Transverse colon (tissue), 4 donors: ENCODE measurements at regions not wholly inside any gene's neighbourhood (a gene's known extent, or its start where the extent isn't known, plus 50 kb on each side); places are given as distances from the start of the nearest gene placed in this dataset.

Source experiments
- DNase-seq: peaks from one replicate; pipeline ENCODE4 v3.0.0-alpha.2; 2019
- H3K27ac ChIP-seq, 4 donors: fragments of 200-600 bp; sonication (generic); 2 replicates each; pipeline ENCODE4 v1.5.1; 2016 to 2018; ENCODE audit warnings: inconsistent platforms in 4 of 4
- H3K27me3 ChIP-seq: fragments of 200-600 bp; sonication (generic); 2 replicates; pipeline ENCODE4 v1.5.1; 2017; ENCODE audit warnings: inconsistent platforms
- H3K36me3 ChIP-seq, 4 donors: fragments of 200-600 bp; sonication (generic); 2 replicates each; pipeline ENCODE4 v1.5.1; 2017 to 2019; ENCODE audit warnings: inconsistent platforms in 4 of 4
- H3K4me1 ChIP-seq, 4 donors: fragments of 200-600 bp; sonication (generic); 2 replicates each; pipeline ENCODE4 v1.5.1; 2017 to 2020; ENCODE audit warnings: inconsistent platforms in 4 of 4
- H3K4me3 ChIP-seq, 4 donors: fragments of 200-600 bp; sonication (generic); 1 replicate in 1 of 4; 2 replicates in 3 of 4; pipeline versions ENCODE4 v1.5.1 to v1.6.1; 2017 to 2019; ENCODE audit warnings: inconsistent platforms in 4 of 4
- H3K9me3 ChIP-seq, 2 donors: fragments of 200-600 bp; sonication (generic); 2 replicates each; pipeline ENCODE4 v1.5.1; 2017 to 2019; ENCODE audit warnings: inconsistent platforms in 2 of 2
- EP300 ChIP-seq: sonication (generic); formaldehyde crosslinking; IDR thresholded peaks from one replicate; pipeline ENCODE4 v1.6.1; 2017; ENCODE audit warnings: antibody characterized with exemption, low read depth
- POLR2A ChIP-seq: fragments of 450-650 bp; IDR thresholded peaks from one replicate; pipeline ENCODE4 v1.6.1; 2016; ENCODE audit warnings: antibody characterized with exemption, mild to moderate bottlenecking, moderate library complexity
- POLR2AphosphoS5 ChIP-seq, 3 donors: sonication (generic); formaldehyde crosslinking; IDR thresholded peaks; one replicate each; pipeline ENCODE4 v1.6.1; 2016; ENCODE audit warnings: antibody characterized with exemption in 3 of 3
- WGBS, 2 donors: methylation state at CpG; one replicate each; pipeline ENCODE4 v1.1.5; 2018; ENCODE audit warnings: low coverage in 1 of 2; 5-methylcytosine and 5-hydroxymethylcytosine counted together
- in situ Hi-C, 4 donors: fragments of 200-750 bp; cut with MboI; loops; one replicate each; pipeline versions ENCODE4 v1.15.0 to v1.15.1; 2017; ENCODE audit warnings: low sequenced_read_pairs in 3 of 4, low pct_ligation_motif_present in 1 of 4, low pct_unique_long_range_greater_than_20kb in 1 of 4
- intact Hi-C: fragments of 100-400 bp; cut with DNase I; formaldehyde crosslinking; loops from one replicate; pipeline ENCODE4 v1.15.1; 2023; ENCODE audit warnings: low total_unique reads
- TF ChIP-seq, protein P1 (sequence below), 5 experiments: fragments of 200-600 bp in 3 of 5; fragments of 450-650 bp in 2 of 5; sonication (generic) in 3 of 5; IDR thresholded peaks; 1 replicate in 2 of 5; 2 replicates in 3 of 5; pipeline ENCODE4 v1.5.1; 2016 to 2017; ENCODE audit warnings: antibody characterized with exemption in 5 of 5, inconsistent platforms in 3 of 5, mild to moderate bottlenecking in 2 of 5, moderate library complexity in 1 of 5

GRCh38 chr1:194341587-194341986 is 1155.2 kb upstream of the B3GALT2 start:
- Histone ChIP-seq H3K27me3 (no peaks in the 10 kb centered on the region), H3K27ac (no peak overlapping the region), H3K4me3 (no peak overlapping the region), H3K9me3 (no peaks in the 10 kb centered on the region), H3K36me3 (no peaks in the 10 kb centered on the region), H3K4me1 (no peaks in the 10 kb centered on the region)
- 83 to 100% methylated on average over 1 of the region's 1 CpG for WGBS, 2 donors
- intact Hi-C loops (no loop called here), in situ Hi-C loops (no loop called here)
- DNase-seq = no peak
- TF ChIP-seq POLR2AphosphoS5 (IDR thresholded peaks at IDR 0.05) (no peak), EP300 (no peak), POLR2A (no peak)
- TF ChIP-seq, protein P1, sequence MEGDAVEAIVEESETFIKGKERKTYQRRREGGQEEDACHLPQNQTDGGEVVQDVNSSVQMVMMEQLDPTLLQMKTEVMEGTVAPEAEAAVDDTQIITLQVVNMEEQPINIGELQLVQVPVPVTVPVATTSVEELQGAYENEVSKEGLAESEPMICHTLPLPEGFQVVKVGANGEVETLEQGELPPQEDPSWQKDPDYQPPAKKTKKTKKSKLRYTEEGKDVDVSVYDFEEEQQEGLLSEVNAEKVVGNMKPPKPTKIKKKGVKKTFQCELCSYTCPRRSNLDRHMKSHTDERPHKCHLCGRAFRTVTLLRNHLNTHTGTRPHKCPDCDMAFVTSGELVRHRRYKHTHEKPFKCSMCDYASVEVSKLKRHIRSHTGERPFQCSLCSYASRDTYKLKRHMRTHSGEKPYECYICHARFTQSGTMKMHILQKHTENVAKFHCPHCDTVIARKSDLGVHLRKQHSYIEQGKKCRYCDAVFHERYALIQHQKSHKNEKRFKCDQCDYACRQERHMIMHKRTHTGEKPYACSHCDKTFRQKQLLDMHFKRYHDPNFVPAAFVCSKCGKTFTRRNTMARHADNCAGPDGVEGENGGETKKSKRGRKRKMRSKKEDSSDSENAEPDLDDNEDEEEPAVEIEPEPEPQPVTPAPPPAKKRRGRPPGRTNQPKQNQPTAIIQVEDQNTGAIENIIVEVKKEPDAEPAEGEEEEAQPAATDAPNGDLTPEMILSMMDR (IDR thresholded peaks at IDR 0.05) = no peak

- TF ChIP-seq POLR2AphosphoS5 (IDR thresholded peaks at IDR 0.05) (no peak), POLR2A (no peak), EP300 (no peak)
- TF ChIP-seq, protein P1 (IDR thresholded peaks at IDR 0.05) = no peak
- H3K4me3 ChIP-seq = no peak overlapping the region
- no peak for DNase-seq
- no peaks in the 10 kb centered on the region for H3K9me3 ChIP-seq
- intact Hi-C loops = no loop called here
- no peaks in the 10 kb centered on the region for H3K36me3 ChIP-seq
- in situ Hi-C loops = no loop called here
- H3K4me1 ChIP-seq = no peaks in the 10 kb centered on the region
- no peak overlapping the region for H3K27ac ChIP-seq
- H3K27me3 ChIP-seq = no peaks in the 10 kb centered on the region
- WGBS, 2 donors = 66 to 69% methylated on average over 2 of the region's 2 CpGs
These were observed 1153.1 kb upstream of the B3GALT2 start for GRCh38 chr1:194339471-194339870.

DNA sequence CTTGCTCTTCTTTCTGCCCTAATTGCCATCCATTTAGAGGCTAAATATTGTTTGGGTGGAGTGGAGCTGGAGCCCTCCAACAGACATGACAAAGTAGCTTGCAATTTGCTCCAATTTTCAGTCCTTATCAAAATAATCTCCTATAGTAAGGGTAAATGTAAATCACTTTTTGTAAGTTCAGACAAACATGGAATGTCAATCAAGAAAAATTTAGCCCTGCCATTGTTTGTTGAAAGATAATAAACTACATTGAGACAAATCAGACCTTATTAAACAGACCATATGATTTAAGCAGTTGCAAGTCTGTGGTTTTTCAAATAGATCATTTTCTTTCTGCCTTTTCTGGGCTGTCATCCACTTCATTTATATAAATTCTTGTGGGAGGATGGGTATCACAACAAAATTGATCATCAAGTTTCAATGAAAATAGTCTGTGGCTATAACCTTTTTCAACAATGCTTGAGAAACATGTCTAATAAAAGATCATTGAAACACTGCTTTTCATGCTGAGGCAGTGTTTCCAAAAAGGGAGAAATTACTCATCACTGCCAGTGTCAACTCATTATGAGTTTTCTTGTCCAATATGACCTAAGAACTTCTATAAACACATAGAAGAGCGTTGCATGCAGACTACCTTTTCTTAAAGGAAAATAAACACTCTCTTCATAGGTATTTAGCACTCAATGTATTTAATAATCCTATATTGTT is 1152.0 kb upstream of the B3GALT2 start:
- no peak for DNase-seq
- Histone ChIP-seq H3K27me3 (no peaks in the 10 kb centered on the region), H3K4me3 (no peak overlapping the region), H3K4me1 (no peaks in the 10 kb centered on the region), H3K27ac (no peak overlapping the region), H3K36me3 (no peaks in the 10 kb centered on the region), H3K9me3 (no peaks in the 10 kb centered on the region)
- WGBS, 2 donors = 18 to 75% methylated on average over 1 of the region's 1 CpG
- TF ChIP-seq, protein P1 (IDR thresholded peaks at IDR 0.05) = no peak
- TF ChIP-seq POLR2AphosphoS5 (IDR thresholded peaks at IDR 0.05) = no peak
- TF ChIP-seq EP300 = no peak
- TF ChIP-seq POLR2A = no peak
- intact Hi-C loops (no loop called here), in situ Hi-C loops (no loop called here)

GRCh38 chr1:194333240-194333639 is 1146.8 kb upstream of the B3GALT2 start:
- H3K9me3 ChIP-seq = no peaks in the 10 kb centered on the region
- H3K27me3 ChIP-seq = no peaks in the 10 kb centered on the region
- H3K27ac ChIP-seq = no peak overlapping the region
- in situ Hi-C loops = no loop called here
- TF ChIP-seq POLR2AphosphoS5 (IDR thresholded peaks at IDR 0.05) = no peak
- no peak for TF ChIP-seq POLR2A
- TF ChIP-seq EP300 = no peak
- TF ChIP-seq, protein P1 (IDR thresholded peaks at IDR 0.05) = no peak
- H3K36me3 ChIP-seq = no peaks in the 10 kb centered on the region
- DNase-seq = no peak
- no peaks in the 10 kb centered on the region for H3K4me1 ChIP-seq
- no peak overlapping the region for H3K4me3 ChIP-seq
- WGBS, 2 donors = 91 to 92% methylated on average over 3 of the region's 3 CpGs
- intact Hi-C loops = no loop called here
